Ovary (tissue), 7 donors: ENCODE measurements at regions not wholly inside any gene's neighbourhood (a gene's known extent, or its start where the extent isn't known, plus 50 kb on each side); places are given as distances from the start of the nearest gene placed in this dataset.

Experiments used
- DNase-seq, 5 donors: peaks; one replicate each; pipeline ENCODE4 v3.0.0-alpha.2; 2019 to 2020
- H3K27ac ChIP-seq, 2 donors: fragments of 200-600 bp; one replicate each; pipeline versions ENCODE4 v1.5.1 to v1.8.0; 2019 to 2022
- H3K27me3 ChIP-seq: fragments of 200-600 bp; one replicate; pipeline ENCODE4 v1.8.0; 2022
- H3K36me3 ChIP-seq: fragments of 200-600 bp; sonication (generic); one replicate; pipeline ENCODE4 v1.5.1; 2019
- H3K4me1 ChIP-seq: one replicate; pipeline ENCODE4 v1.8.1; 2013; ENCODE audit warnings: mild to moderate bottlenecking, moderate library complexity; ENCODE audit not compliant: insufficient read depth
- H3K4me3 ChIP-seq: fragments of 200-600 bp; sonication (generic); one replicate; pipeline ENCODE4 v1.5.1; 2017
- H3K9me3 ChIP-seq, 2 donors: fragments of 200-600 bp in 1 of 2; sonication (generic) in 1 of 2; one replicate each; pipeline versions ENCODE4 v1.5.1 to v1.8.1; 2013 to 2019; ENCODE audit warnings: mild to moderate bottlenecking in 1 of 2, moderate library complexity in 1 of 2
- CTCF ChIP-seq, 3 donors: fragments of 450-650 bp in 2 of 3; fragments of 200-600 bp in 1 of 3; IDR thresholded peaks; one replicate each; pipeline versions ENCODE4 v1.5.1 to v1.8.0; 2016 to 2022; ENCODE audit warnings: antibody characterized with exemption in 3 of 3, mild to moderate bottlenecking in 1 of 3
- EP300 ChIP-seq: sonication (generic); formaldehyde crosslinking; IDR thresholded peaks from one replicate; pipeline ENCODE4 v1.6.1; 2017; ENCODE audit warnings: antibody characterized with exemption
- POLR2A ChIP-seq: fragments of 450-650 bp; IDR thresholded peaks from one replicate; pipeline ENCODE4 v1.6.1; 2017; ENCODE audit warnings: antibody characterized with exemption, mild to moderate bottlenecking, moderate library complexity
- WGBS, 3 donors: extraction: QIAGEN DNeasy Blood & Tissue Kit in 1 of 3; methylation state at CpG; one replicate each; pipeline versions ENCODE4 v1.1.5 to v1.1.7; 2013 to 2017; 5-methylcytosine and 5-hydroxymethylcytosine counted together
- intact Hi-C, 4 donors: fragments of 100-400 bp; cut with DNase I; formaldehyde crosslinking; loops; one replicate each; pipeline versions ENCODE4 v1.11.0 to v1.15.1; 2022 to 2023
- donor health status: DM: no; HTN: no; CAD: no; lungs with moderate emphysema.
- donor health status: DM: no; HTN: no; CAD: no.
- donor health status: Bipolar disorder and iron deficiency.
- donor health status: DM: no; HTN: no; CAD: no.
- donor health status: DM: yes; HTN: yes; CAD: no.

DNA sequence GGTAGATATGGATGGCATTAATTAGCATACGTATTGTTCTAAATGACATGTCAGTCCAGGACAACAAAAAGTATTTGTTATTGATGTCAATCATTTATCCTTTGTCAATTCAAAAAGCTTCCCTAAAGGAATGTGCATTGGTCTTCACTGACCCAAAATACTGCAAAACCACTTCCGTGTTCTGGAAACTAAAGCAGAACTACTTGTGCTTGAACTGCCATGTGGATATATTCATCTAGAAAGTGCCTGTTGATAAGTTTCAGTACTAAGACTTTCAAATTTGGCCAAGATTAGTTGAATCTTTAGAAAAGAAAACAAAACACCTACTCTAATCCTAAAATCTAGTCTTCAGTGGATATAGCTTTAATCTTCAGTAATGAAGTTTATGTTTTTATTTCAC, 242.1 kb upstream of the PPP1R3A start:
- no peaks in the 10 kb centered on the region for H3K36me3 ChIP-seq
- H3K27me3 ChIP-seq = no peaks in the 10 kb centered on the region
- H3K4me3 ChIP-seq = no peak overlapping the region
- no peaks in the 10 kb centered on the region for H3K4me1 ChIP-seq
- TF ChIP-seq EP300 = no peak
- no peak for TF ChIP-seq POLR2A
- no peak for TF ChIP-seq CTCF (IDR thresholded peaks at IDR 0.05)
- H3K27ac ChIP-seq = no peak overlapping the region
- H3K9me3 ChIP-seq = no peaks in the 10 kb centered on the region
- 84 to 93% (median 92%) methylated on average over 2 of the region's 2 CpGs for WGBS, 3 donors
- intact Hi-C loops = no loop called here
- no peak for DNase-seq

DNA sequence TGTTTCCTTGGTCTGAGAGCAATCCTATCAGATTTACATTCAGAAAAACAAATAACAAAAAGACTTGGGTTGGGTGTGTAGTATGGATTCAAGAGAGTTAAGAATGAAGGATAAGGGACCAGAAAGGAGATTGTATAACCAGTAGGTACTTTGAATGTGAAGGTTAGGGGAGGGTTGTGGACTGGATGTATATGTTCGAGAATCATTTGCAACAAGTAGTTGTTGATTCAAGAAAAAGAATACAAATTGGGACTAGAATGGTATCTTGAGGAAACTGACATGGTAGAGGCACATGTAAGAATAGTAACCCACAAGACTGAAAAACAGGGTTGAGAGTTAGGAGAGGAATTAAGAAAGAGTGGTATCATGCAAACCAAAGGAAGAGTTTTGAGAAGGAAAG, 240.0 kb upstream of the PPP1R3A start:
- H3K4me1 ChIP-seq = no peaks in the 10 kb centered on the region
- no peak for TF ChIP-seq POLR2A
- no peak for TF ChIP-seq EP300
- TF ChIP-seq CTCF (IDR thresholded peaks at IDR 0.05) = no peak
- no peak for DNase-seq
- no peak overlapping the region for H3K27ac ChIP-seq
- no peaks in the 10 kb centered on the region for H3K27me3 ChIP-seq
- H3K9me3 ChIP-seq = no peaks in the 10 kb centered on the region
- no peaks in the 10 kb centered on the region for H3K36me3 ChIP-seq
- intact Hi-C loops = no loop called here
- 93 to 98% (median 96%) methylated on average over 1 of the region's 1 CpG for WGBS, 3 donors
- H3K4me3 ChIP-seq = no peak overlapping the region

- H3K36me3 ChIP-seq = no peaks in the 10 kb centered on the region
- H3K27ac ChIP-seq = no peak overlapping the region
- no peaks in the 10 kb centered on the region for H3K9me3 ChIP-seq
- no peaks in the 10 kb centered on the region for H3K27me3 ChIP-seq
- no peaks in the 10 kb centered on the region for H3K4me1 ChIP-seq
- no peak for TF ChIP-seq POLR2A
- intact Hi-C loops = no loop called here
- DNase-seq = no peak
- 79 to 85% (median 79%) methylated on average over 3 of the region's 3 CpGs for WGBS, 3 donors
- no peak overlapping the region for H3K4me3 ChIP-seq
These were observed 239.5 kb upstream of the PPP1R3A start for GRCh38 chr7:114158275-114158674.

DNA sequence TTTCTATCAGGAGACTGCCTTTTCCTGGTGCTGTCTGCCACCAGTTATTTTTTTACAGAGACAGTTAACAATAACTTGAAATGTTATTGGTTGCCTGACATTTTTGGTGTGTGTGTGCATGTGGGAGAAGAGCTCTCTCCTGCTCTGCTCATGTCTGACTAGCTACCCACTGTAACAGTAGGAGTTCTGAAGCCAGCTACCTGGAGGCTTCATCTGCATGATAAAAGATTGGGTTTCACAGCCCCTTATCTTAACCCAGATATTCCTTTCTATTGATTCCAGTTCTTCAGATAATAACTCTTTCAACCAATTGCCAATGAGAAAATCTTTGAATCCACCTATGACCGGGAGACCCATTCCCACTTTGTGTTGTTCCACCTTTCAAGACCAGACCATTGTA, 237.4 kb upstream of the PPP1R3A start:
- Histone ChIP-seq H3K27ac (no peak overlapping the region), H3K9me3 (no peaks in the 10 kb centered on the region), H3K36me3 (no peaks in the 10 kb centered on the region), H3K4me3 (no peak overlapping the region), H3K27me3 (no peaks in the 10 kb centered on the region), H3K4me1 (no peaks in the 10 kb centered on the region)
- intact Hi-C loops = no loop called here
- WGBS, 3 donors = 0 to 87% (median 67%) methylated on average over 1 of the region's 1 CpG
- no peak for DNase-seq
- TF ChIP-seq CTCF (IDR thresholded peaks at IDR 0.05) (no peak), EP300 (no peak), POLR2A (no peak)

- no peak overlapping the region for H3K27ac ChIP-seq
- intact Hi-C loops = no loop called here
- no peaks in the 10 kb centered on the region for H3K9me3 ChIP-seq
- no peak overlapping the region for H3K4me3 ChIP-seq
- no peak for TF ChIP-seq CTCF (IDR thresholded peaks at IDR 0.05)
- TF ChIP-seq EP300 = no peak
- no peak for TF ChIP-seq POLR2A
- DNase-seq = no peak
- no peaks in the 10 kb centered on the region for H3K36me3 ChIP-seq
- no peaks in the 10 kb centered on the region for H3K27me3 ChIP-seq
- WGBS, 3 donors = 70 to 76% (median 74%) methylated on average over 9 of the region's 9 CpGs
- no peaks in the 10 kb centered on the region for H3K4me1 ChIP-seq
These were observed 236.6 kb upstream of the PPP1R3A start for GRCh38 chr7:114155116-114156110.
